ENCODE measurements at regions not wholly inside any gene's neighbourhood (a gene's known extent, or its start where the extent isn't known, plus 50 kb on each side); places are given as distances from the start of the nearest gene placed in this dataset.

- no peak for DNase-seq (ENCODE audit: low read depth in 2 of 2)
Observed at GRCh38 chr6:106772270-106773142, 143.1 kb downstream of the QRSL1 start.

- no peak for DNase-seq (ENCODE audit: low read depth in 2 of 2)
Observed at GRCh38 chr6:106771822-106772221, 142.4 kb downstream of the QRSL1 start.

DNA sequence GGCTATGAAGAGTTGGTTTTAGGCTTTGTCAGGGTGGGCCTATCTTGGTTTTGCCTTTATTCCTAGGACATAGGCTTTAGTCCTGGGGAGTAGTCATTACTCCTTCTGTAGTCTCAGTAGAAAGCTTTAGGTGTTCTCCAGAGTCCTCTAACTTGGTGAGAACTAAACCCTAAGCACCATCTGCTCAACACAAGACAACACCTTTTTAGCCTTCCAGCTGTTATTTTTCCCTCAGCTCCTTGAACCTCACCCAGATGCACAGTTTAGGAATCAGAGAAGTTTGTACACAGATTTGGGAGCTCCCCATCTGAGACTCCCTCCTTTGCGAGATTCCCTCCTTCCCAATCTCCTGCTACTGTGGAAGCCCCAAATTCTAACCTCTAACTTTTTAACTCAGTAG, 141.3 kb downstream of the QRSL1 start:
- no peak for DNase-seq (ENCODE audit: low read depth in 2 of 2)

DNA sequence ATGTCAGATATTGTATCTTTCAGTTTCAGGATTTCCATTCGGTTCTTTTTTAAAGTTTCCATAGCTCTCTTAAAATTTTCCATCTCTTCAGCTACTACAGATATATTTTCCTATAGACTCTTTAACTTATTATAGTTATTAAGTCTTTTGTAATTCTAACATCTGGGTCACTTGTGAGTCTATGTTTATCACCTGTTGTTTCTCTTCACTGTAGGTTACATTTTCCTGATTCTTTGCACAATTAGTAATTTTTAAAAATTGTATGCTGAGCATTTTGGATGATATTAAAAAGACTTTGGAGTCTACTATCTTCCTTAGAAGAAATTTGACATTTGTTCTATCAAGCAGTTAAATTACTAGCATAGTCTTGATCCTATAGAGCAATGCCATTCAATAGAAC, 140.7 kb downstream of the QRSL1 start:
- no peak for DNase-seq (ENCODE audit: low read depth in 2 of 2)

DNA sequence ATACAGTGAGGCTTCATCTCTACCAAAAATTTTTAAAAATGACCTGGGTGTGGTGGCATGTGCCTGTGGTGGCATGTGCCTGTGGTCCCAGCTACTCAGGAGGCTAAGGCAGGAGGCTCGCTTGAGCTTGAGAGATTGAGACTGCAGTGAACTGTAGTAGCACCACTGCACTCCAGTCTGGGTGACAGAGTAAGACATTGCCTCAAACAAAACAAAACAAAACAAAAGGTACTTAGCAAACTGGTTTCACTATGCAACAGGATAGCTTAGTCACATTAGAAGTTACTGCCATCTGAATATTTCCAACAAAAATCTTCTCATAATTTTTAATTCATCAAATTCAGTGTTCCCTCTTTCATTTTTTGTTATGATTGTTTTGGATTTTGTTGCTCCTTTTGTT, 137.9 kb downstream of the QRSL1 start:
- no peak for DNase-seq (ENCODE audit: low read depth in 2 of 2)

DNA sequence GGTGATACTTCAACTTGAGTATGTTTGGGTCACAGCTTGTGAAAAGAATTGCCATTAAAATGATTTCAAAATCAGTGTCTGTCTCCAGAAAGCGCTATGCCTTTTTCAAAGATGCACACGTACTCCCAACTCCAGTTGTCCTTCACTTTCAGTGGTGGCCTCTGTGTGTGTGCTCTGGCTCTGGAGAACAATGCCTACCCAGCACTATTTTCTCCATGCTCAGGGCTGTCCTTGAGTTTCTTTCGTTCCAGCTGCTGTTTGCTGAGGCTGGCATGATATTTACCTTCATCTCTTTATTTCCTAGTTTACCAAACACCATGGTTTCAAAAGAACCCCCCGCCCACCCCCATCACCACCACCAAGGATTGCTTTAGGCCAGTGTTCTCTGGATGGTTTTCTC, 136.8 kb downstream of the QRSL1 start:
- DNase-seq (ENCODE audit: low read depth in 2 of 2) = no peak

DNA sequence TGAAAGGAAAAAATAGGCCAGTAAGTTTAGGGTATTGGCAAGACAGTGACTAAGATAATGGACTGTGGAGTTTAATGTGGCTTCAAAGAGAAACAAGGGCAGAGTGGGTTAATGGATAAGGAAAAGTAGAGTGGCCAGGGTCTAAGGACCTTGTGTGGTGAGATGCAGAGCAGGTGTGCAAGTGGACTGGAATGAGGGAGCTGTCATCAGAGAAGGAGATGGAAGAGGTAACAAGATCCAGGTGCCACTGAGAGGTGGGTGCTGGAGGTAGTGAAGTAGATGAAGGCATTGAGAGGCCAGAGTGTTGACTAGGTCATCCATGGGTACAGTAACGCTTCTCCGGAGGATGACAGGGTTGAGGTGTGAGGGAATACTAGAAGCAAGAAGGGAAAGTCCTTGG, 136.1 kb downstream of the QRSL1 start:
- DNase-seq (ENCODE audit: low read depth in 2 of 2) = no peak

DNA sequence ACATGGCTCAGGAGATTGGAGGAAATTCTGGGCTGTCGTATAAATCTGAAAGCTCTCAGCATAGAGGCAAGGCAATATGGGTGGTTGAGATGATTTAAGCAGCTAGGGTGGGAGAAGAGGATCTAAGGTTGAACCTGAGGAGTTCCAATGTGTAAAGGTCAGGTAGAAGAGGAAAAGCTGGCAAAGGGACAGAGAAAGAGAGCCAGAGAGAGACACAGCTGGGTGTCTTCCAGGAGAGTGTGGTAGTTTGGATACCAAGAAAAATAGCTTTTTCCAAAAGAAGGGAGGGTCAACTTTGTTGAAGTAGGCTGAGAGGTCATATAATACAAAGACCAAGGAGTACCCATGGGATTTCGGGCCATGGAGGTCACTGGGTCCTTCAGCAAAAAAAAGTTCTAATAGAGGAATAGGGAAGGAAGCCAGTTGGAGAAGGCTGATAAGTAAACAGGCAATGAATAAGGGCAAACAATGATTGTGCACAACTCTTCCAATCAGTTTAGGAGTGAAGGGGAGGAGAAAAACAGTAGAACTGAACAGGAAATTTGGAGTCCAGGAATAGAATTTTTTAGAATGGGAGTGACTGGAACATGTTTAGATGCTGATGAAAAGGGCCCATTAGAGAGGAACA, 135.1 kb downstream of the QRSL1 start:
- DNase-seq (ENCODE audit: low read depth in 2 of 2) = no peak

- no peak for DNase-seq (ENCODE audit: low read depth in 2 of 2)
Observed at GRCh38 chr6:106763361-106763760, 134.0 kb downstream of the QRSL1 start.

DNA sequence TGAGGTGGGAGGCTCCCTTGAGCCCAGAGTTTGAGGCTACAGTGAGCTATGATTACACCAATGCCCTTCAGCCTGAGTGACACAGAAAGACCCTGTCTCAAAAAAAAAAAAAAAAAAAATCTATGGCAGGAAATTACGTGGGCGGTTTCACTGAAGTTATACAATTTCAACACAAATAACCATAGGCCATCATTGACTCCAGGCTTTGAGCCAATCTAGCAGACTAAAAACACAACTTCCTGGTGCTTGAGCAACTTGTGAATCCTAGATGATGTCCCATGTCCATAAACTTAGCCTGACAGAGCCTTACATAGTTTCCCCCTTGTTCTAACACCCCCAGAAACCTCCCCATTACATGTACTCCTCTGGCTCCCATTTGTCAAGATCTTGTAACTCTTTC, 131.8 kb downstream of the QRSL1 start:
- DNase-seq (ENCODE audit: low read depth in 2 of 2) = no peak

DNA sequence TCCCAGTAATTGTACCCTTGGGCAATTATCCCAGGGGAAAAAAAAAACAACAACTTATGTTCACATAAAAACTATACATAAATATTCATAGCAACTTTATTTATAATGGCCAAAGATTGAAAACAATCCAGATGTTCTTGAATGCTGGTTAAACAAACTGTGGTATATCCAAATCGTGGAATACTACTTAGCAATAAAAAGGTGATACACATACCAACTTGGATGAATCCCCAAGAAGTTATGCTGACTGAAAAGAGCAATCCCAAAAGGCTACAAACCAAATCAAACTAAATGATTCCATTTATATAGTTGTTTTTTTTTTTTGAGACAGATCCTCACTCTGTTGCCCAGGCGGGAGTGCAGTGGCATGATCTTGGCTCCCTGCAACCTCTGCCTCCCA, 129.7 kb downstream of the QRSL1 start:
- no peak for DNase-seq (ENCODE audit: low read depth in 2 of 2)

DNA sequence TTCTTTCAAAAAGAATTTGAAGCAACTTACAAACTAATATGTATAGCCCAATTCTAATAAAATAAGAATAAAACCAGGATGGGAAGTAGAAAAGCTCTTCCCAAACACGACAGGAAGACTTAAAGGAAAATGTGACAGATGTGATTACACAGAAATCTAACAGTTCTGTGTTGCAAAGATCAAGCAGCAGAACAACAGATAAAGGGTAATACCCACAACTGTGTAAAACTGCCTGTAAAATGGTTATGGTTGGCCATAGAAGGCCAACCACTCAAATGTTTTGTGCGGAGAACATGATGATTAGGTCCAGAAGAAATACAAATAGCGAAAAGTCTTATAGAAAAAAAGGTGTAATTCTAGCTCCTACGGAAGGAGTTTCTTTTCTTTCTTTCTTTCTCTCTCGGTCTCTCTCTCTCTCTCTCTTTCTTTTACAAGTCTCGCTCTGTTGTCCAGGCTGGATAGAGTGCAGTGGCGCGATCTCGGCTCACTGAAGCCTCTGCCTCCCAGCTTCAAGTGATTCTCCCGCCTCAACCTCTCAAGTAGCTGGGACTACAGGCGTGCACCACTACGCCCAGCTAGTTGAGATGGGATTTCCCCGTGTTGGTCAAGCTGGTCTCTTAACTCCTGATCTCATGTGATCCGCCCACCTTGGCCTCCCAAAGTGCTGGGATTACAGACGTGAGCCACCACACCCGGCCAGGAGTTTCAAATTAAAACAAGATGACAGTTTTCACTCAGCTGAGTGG, 128.5 kb downstream of the QRSL1 start:
- no peak for DNase-seq (ENCODE audit: low read depth in 2 of 2)

GRCh38 chr6:106757267-106757666, 127.9 kb downstream of the QRSL1 start:
- no peak for DNase-seq (ENCODE audit: low read depth in 2 of 2)

GRCh38 chr6:106754215-106754614, 124.8 kb downstream of the QRSL1 start:
- no peak for DNase-seq (ENCODE audit: low read depth in 2 of 2)

DNA sequence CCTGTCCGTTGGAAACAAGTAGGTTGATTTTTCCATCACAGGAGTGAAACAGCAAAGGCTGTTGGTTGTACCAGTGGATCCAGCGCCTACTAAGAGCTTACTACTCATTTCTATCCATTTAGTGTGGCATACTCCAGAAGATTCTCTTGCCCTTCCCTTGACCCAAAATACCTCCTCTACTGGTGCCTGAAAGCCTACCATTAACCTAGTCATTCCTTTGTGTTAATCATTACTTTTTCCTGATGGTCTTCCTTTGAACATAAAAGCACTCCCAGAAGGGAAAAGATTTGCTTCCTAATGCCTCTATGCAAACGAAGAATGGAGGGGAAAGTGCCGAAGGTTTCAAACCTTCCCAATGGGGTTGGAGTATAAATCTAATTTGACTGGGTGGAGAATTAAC, 123.3 kb downstream of the QRSL1 start:
- DNase-seq (ENCODE audit: low read depth in 2 of 2) = no peak

- DNase-seq (ENCODE audit: low read depth in 2 of 2) = no peak
Observed at GRCh38 chr6:106751501-106752252, 122.3 kb downstream of the QRSL1 start.

- DNase-seq (ENCODE audit: low read depth in 2 of 2) = no peak
Observed at GRCh38 chr6:106750946-106751345, 121.6 kb downstream of the QRSL1 start.

GRCh38 chr6:106750142-106750918, 121.0 kb downstream of the QRSL1 start:
- DNase-seq (ENCODE audit: low read depth in 2 of 2) = no peak

DNA sequence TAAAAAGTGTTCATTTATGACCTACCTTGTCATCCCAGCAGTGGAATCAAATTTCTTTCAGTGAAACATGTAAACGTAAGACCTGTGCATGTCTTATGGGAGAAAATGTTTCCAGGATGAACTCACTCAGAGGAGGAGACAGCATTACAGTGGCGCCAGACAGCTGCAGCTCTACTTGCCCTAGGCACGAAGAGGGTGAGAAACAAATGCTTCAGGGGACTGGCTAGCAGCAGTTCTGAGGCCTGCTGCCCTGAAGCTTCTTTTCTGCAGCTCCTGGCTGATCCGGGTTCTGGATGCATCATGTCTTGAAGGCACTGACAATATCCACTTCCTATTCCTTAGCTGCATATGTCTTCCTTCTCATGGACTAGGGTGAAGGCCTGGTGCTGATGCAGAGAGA, 120.2 kb downstream of the QRSL1 start:
- no peak for DNase-seq (ENCODE audit: low read depth in 2 of 2)

- DNase-seq (ENCODE audit: low read depth in 2 of 2) = no peak
Observed at GRCh38 chr6:106748547-106749207, 119.3 kb downstream of the QRSL1 start.

- DNase-seq (ENCODE audit: low read depth in 2 of 2) = no peak
Observed at GRCh38 chr6:106747139-106747538, 117.8 kb downstream of the QRSL1 start.
